SH-SY5Y (cell line): ENCODE measurements at regions not wholly inside any gene's neighbourhood (a gene's known extent, or its start where the extent isn't known, plus 50 kb on each side); places are given as distances from the start of the nearest gene placed in this dataset.

Experiments used
- GATA2 ChIP-seq: IDR thresholded peaks from 2 replicates; pipeline ENCODE4 v1.6.1; 2011; ENCODE audit warnings: mild to moderate bottlenecking, low read depth, low read length
- GATA3 ChIP-seq: IDR thresholded peaks from 2 replicates; pipeline ENCODE4 v1.6.1; 2011; ENCODE audit warnings: low read depth, mild to moderate bottlenecking, low read length, moderate library complexity

- no peak for TF ChIP-seq GATA3
- no peak for TF ChIP-seq GATA2
These were observed 148.0 kb upstream of the SEMA6A start for GRCh38 chr5:116722651-116723050.
